GM12878 (cell line): ENCODE measurements at regions not wholly inside any gene's neighbourhood (a gene's known extent, or its start where the extent isn't known, plus 50 kb on each side); places are given as distances from the start of the nearest gene placed in this dataset.

Source experiments
- ATAC-seq: fragments of 200-7000 bp; cut with Tn5 transposase; 3 replicates; pipeline ENCODE4 v1.9.1; 2020; ENCODE audit warnings: mild to moderate bottlenecking, moderate library complexity
- BruUV-seq: library from RNA; stranded (reverse); fragments of 400-500 nt; replicated peaks from 2 replicates; lab custom pipeline; 2021; lab: Mats Ljungman, UMichigan
- CTCF ChIA-PET: fragments of 300-600 bp; sonication (Branson Sonifier 250); formaldehyde crosslinking; extraction: SDS; loops from one replicate; lab custom pipeline; 2021; ENCODE audit warnings: inconsistent platforms; lab: Yijun Ruan, JAX
- POLR2A ChIA-PET: fragments of 350-600 bp; formaldehyde crosslinking; extraction: SDS; loops from one replicate; lab custom pipeline; 2021; ENCODE audit warnings: inconsistent platforms; lab: Charles Lee
- RAD21 ChIA-PET: fragments of 300-600 bp; sonication (Branson Sonifier 250); formaldehyde crosslinking; loops from one replicate; lab custom pipeline; 2023; ENCODE audit warnings: antibody characterized with exemption; ENCODE audit not compliant: unreplicated experiment; lab: Charles Lee
- SMC1A ChIA-PET: fragments of 300-600 bp; sonication (Branson Sonifier 250); formaldehyde crosslinking; loops from one replicate; lab custom pipeline; 2023; ENCODE audit not compliant: unreplicated experiment, uncharacterized antibody; lab: Charles Lee
- DNase-seq: peaks from one replicate; pipeline ENCODE4 v3.0.0-alpha.2; 2011; ENCODE audit warnings: low read depth, low spot score
- FAIRE-seq: peaks from 3 replicates; lab custom pipeline; 2011; peaks lifted over from hg19 to GRCh38; lab: Jason Lieb, UNC
- H2AFZ ChIP-seq: 2 replicates; pipeline ENCODE4 v1.6.0; 2011; ENCODE audit warnings: low read depth, low read length, control low read depth; ENCODE audit not compliant: control insufficient read depth
- H3K27ac ChIP-seq: 2 replicates; pipeline ENCODE4 v1.5.1; 2011; ENCODE audit warnings: control low read depth; ENCODE audit not compliant: control insufficient read depth, insufficient read depth
- H3K27me3 ChIP-seq, 2 experiments: replicated peaks in 1 of 2; 2 replicates each; pipeline versions ENCODE4 v1.6.0 to v1.6.1; 2011; ENCODE audit warnings: low read length in 1 of 2; ENCODE audit not compliant: control insufficient read depth in 2 of 2, insufficient read depth in 2 of 2
- H3K36me3 ChIP-seq, 2 experiments: 2 replicates each; pipeline ENCODE4 v1.5.1; 2011; ENCODE audit warnings: low read length in 1 of 2; ENCODE audit not compliant: control insufficient read depth in 2 of 2, insufficient read depth in 2 of 2
- H3K4me1 ChIP-seq: 2 replicates; pipeline ENCODE4 v1.6.1; 2011; ENCODE audit warnings: mild to moderate bottlenecking, low read length, moderate library complexity, mixed read lengths; ENCODE audit not compliant: control insufficient read depth, insufficient read depth
- H3K4me2 ChIP-seq: 2 replicates; pipeline ENCODE4 v1.6.0; 2011; ENCODE audit warnings: control low read depth; ENCODE audit not compliant: control insufficient read depth, insufficient read depth
- H3K4me3 ChIP-seq: fragments of 200-600 bp; sonication (generic); 2 replicates; pipeline ENCODE4 v1.5.1; 2016
- H3K79me2 ChIP-seq: 2 replicates; pipeline ENCODE4 v1.6.0; 2011; ENCODE audit warnings: low read length; ENCODE audit not compliant: control insufficient read depth, insufficient read depth
- H3K9ac ChIP-seq: 2 replicates; pipeline ENCODE4 v1.8.0; 2011; ENCODE audit warnings: low read length, control low read depth, mixed read lengths; ENCODE audit not compliant: control insufficient read depth, insufficient read depth
- H3K9me3 ChIP-seq: replicated peaks from 3 replicates; pipeline ENCODE4 v1.5.1; 2011; ENCODE audit warnings: mild to moderate bottlenecking, low read length; ENCODE audit not compliant: control insufficient read depth, insufficient read depth
- H4K20me1 ChIP-seq: 2 replicates; pipeline ENCODE4 v1.6.0; 2011; ENCODE audit not compliant: control insufficient read depth, insufficient read depth
- ATF7 ChIP-seq: fragments of 450-650 bp; IDR thresholded peaks from 2 replicates; pipeline ENCODE4 v1.6.1; 2016; ENCODE audit warnings: low read depth, mild to moderate bottlenecking
- CEBPB ChIP-seq, 2 experiments: fragments of 150-350 bp in 1 of 2; IDR thresholded peaks; 2 replicates each; pipeline ENCODE4 v1.6.1; 2012 to 2014; ENCODE audit warnings: low read depth in 2 of 2, low read length in 2 of 2, borderline replicate concordance in 1 of 2, inconsistent platforms in 1 of 2
- CHD4 ChIP-seq: fragments of 200-600 bp; sonication (generic); IDR thresholded peaks from 2 replicates; pipeline ENCODE4 v1.6.1; 2016; ENCODE audit warnings: mild to moderate bottlenecking
- FOXK2 ChIP-seq: fragments of 450-650 bp; IDR thresholded peaks from 2 replicates; pipeline ENCODE4 v1.6.1; 2017; ENCODE audit warnings: mild to moderate bottlenecking, moderate library complexity
- HDGF ChIP-seq: fragments of 450-650 bp; IDR thresholded peaks from 2 replicates; pipeline ENCODE4 v1.6.1; 2016; ENCODE audit warnings: antibody characterized with exemption
- LARP7 ChIP-seq: fragments of 450-650 bp; IDR thresholded peaks from 2 replicates; pipeline ENCODE4 v1.6.1; 2017; ENCODE audit warnings: mild to moderate bottlenecking
- MEF2B ChIP-seq: fragments of 450-650 bp; IDR thresholded peaks from 2 replicates; pipeline ENCODE4 v1.6.1; 2018; ENCODE audit warnings: mild to moderate bottlenecking, moderate library complexity; ENCODE audit not compliant: partially characterized antibody, poor library complexity, severe bottlenecking
- NR2C2 ChIP-seq: IDR thresholded peaks from 2 replicates; pipeline ENCODE4 v1.6.1; 2011; ENCODE audit warnings: borderline replicate concordance, low read depth; ENCODE audit not compliant: control insufficient read depth, insufficient read length
- SPI1 ChIP-seq: IDR thresholded peaks from 2 replicates; pipeline ENCODE4 v1.6.1; 2011; ENCODE audit warnings: low read depth, mild to moderate bottlenecking, low read length, moderate library complexity, borderline replicate concordance; ENCODE audit not compliant: insufficient read depth
- TCF7 ChIP-seq: IDR thresholded peaks from 2 replicates; pipeline ENCODE4 v1.6.1; 2014; ENCODE audit warnings: antibody characterized with exemption, borderline replicate concordance
- WGBS: methylation state at CpG from one replicate; pipeline ENCODE4 v1.1.6; 2016; ENCODE audit warnings: low lambda C conversion rate; ENCODE audit not compliant: insufficient replicate concordance, insufficient coverage; ENCODE audit errors: missing lambda C conversion rate; 5-methylcytosine and 5-hydroxymethylcytosine counted together
- in situ Hi-C: fragments of 300-500 bp; cut with MboI; formaldehyde crosslinking; loops from 9 replicates; pipeline ENCODE4 v1.14.3; 2018; ENCODE audit warnings: mixed read lengths
- intact Hi-C: fragments of 100-400 bp; cut with micrococcal nuclease; formaldehyde crosslinking; loops from one replicate; pipeline ENCODE4 v1.14.2; 2022; ENCODE audit not compliant: unreplicated experiment
- TF ChIP-seq, protein P1 (sequence below): fragments of 150-350 bp; IDR thresholded peaks from 2 replicates; pipeline ENCODE4 v1.6.1; 2016; ENCODE audit warnings: low read depth, low read length
- TF ChIP-seq, protein P2 (sequence below): fragments of 450-650 bp; IDR thresholded peaks from 2 replicates; pipeline ENCODE4 v1.6.1; 2014; ENCODE audit warnings: mild to moderate bottlenecking

DNA sequence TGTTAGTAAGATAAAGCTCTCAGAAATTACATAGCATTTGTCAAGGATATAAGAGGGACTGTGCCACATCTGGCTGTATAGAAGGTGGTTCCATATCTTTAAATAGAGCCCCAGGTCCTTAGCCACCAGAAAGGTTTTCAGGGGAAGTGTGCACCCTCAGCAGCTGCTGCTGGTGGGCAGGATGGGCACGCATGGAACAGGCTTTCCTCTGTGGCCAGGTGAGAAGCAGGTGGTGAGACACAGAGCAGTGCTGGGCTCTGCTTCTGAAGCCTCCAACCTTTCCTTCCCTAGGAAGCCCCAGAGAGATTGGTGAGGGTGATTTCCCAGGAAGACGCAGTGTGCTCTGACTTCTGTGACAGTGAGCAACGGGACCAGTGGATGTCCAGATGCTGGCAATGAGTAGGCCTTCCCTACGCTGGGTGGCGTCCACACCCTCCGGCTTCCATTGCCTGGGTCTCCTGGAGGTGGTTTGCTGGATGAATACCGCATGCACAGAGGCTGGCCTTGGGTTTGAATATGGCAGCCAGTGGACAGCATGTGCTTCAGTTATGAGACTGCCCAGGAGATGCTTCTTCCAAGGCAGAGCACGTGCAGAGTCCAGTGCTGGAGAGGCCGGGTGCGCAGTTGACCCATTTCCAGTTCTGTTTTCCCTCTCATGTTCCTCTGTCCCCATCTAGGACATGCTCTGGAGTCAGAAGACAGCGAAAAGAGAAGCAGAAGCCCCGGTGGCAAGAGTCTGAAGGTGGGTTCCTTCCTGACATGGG is 52.7 kb upstream of the POLG start:
- in situ Hi-C loops, result no loop called here
- no TSS peak for BruUV-seq
- no peak overlapping the region for H3K9ac ChIP-seq
- no peak overlapping the region for H2AFZ ChIP-seq
- no peak overlapping the region for H3K4me2 ChIP-seq
- WGBS, result 25% methylated on average over 12 of the region's 12 CpGs
- ChIA-PET RAD21 (no interaction called here), POLR2A (no interaction called here), SMC1A (no interaction called here), CTCF (no interaction called here)
- no peaks in the 10 kb centered on the region for H3K9me3 ChIP-seq
- no peak for FAIRE-seq
- H3K36me3 ChIP-seq, result no peaks in the 10 kb centered on the region
- intact Hi-C loops, result no loop called here
- TF ChIP-seq ATF7, result no peak
- no peak for TF ChIP-seq NR2C2
- no peak for TF ChIP-seq HDGF
- no peak for TF ChIP-seq FOXK2
- no peak for TF ChIP-seq CEBPB (IDR thresholded peaks at IDR 0.05; ENCODE audit: borderline replicate concordance in 1 of 2, low read depth in 2 of 2, low read length in 2 of 2)
- no peak for TF ChIP-seq TCF7
- TF ChIP-seq, protein P1, sequence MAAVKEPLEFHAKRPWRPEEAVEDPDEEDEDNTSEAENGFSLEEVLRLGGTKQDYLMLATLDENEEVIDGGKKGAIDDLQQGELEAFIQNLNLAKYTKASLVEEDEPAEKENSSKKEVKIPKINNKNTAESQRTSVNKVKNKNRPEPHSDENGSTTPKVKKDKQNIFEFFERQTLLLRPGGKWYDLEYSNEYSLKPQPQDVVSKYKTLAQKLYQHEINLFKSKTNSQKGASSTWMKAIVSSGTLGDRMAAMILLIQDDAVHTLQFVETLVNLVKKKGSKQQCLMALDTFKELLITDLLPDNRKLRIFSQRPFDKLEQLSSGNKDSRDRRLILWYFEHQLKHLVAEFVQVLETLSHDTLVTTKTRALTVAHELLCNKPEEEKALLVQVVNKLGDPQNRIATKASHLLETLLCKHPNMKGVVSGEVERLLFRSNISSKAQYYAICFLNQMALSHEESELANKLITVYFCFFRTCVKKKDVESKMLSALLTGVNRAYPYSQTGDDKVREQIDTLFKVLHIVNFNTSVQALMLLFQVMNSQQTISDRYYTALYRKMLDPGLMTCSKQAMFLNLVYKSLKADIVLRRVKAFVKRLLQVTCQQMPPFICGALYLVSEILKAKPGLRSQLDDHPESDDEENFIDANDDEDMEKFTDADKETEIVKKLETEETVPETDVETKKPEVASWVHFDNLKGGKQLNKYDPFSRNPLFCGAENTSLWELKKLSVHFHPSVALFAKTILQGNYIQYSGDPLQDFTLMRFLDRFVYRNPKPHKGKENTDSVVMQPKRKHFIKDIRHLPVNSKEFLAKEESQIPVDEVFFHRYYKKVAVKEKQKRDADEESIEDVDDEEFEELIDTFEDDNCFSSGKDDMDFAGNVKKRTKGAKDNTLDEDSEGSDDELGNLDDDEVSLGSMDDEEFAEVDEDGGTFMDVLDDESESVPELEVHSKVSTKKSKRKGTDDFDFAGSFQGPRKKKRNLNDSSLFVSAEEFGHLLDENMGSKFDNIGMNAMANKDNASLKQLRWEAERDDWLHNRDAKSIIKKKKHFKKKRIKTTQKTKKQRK, result no peak
- TF ChIP-seq SPI1, result no peak
- no peak for TF ChIP-seq MEF2B
- TF ChIP-seq, protein P2, sequence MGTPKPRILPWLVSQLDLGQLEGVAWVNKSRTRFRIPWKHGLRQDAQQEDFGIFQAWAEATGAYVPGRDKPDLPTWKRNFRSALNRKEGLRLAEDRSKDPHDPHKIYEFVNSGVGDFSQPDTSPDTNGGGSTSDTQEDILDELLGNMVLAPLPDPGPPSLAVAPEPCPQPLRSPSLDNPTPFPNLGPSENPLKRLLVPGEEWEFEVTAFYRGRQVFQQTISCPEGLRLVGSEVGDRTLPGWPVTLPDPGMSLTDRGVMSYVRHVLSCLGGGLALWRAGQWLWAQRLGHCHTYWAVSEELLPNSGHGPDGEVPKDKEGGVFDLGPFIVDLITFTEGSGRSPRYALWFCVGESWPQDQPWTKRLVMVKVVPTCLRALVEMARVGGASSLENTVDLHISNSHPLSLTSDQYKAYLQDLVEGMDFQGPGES, result no peak
- no peak for TF ChIP-seq CHD4
- TF ChIP-seq LARP7, result no peak
- no peak overlapping the region for H3K27ac ChIP-seq
- no peaks in the 10 kb centered on the region for H3K79me2 ChIP-seq
- no peak for ATAC-seq
- peaks cover 0 to 3% of the 10 kb centered on the region in 2 experiments; a peak in 2 of 4 replicates for H3K27me3 ChIP-seq
- no peaks in the 10 kb centered on the region for H4K20me1 ChIP-seq
- no peak for DNase-seq
- H3K4me3 ChIP-seq, result no peak overlapping the region
- no peaks in the 10 kb centered on the region for H3K4me1 ChIP-seq
